ACHN (cell line): ENCODE measurements at regions not wholly inside any gene's neighbourhood (a gene's known extent, or its start where the extent isn't known, plus 50 kb on each side); places are given as distances from the start of the nearest gene placed in this dataset.
"Not testable (repeated sequence)": the region's sequence is repeated elsewhere in the genome, so short reads cannot be mapped to it uniquely, and the experiment has no call there.

Source experiments
- DNase-seq: peaks from one replicate; pipeline ENCODE4 v3.0.0-alpha.2; 2015
- in situ Hi-C: cut with HindIII; loops from 2 replicates; pipeline ENCODE4 v1.10.0; 2017; ENCODE audit warnings: low sequenced_read_pairs, low pct_ligation_motif_present, low pct_unique_long_range_greater_than_20kb

DNA sequence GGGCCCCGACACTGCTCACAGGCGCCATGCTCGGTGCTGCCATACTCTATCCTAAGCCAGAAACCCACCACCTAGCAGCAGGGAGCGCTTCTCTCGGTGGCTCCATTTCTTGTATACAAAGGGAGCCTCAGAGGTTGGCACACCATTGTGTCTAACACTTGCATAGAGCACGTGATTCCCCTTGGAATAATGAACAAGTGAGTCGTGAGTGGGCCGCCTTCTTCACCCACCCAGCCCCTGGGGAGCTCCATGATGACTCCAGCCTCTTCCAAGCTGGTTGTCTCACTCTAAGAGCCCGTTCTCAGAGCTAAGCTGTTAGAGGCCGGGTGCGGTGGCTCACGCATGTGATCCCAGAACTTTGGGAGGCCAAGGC, 82.3 kb upstream of the ZNF469 start:
- in situ Hi-C loops = no loop called here
- DNase-seq = no peak

DNA sequence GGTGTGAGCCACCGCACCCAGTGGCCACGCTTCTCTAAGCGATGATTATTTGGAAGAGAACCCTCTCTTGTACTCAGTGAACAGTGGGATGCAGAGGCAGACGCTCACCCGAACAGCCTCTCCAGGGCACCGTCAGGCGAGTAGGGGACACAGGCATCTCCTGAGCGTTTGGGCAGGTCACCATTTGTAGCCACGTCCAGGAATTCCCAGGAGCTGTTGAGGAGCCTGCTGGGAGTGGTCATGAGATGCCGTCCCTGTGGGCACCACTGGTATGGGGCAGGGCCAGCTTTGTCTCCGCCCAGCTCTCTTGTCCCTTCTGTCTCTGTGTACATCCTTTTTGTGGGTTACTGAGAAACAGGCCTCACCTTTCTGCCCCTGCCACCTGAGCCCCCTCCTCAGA, 81.3 kb upstream of the ZNF469 start:
- DNase-seq = no peak
- in situ Hi-C loops = no loop called here

- in situ Hi-C loops = no loop called here
- DNase-seq = no peak
These were observed 80.9 kb upstream of the ZNF469 start for GRCh38 chr16:88301886-88302285.

- in situ Hi-C loops = no loop called here
- DNase-seq = no peak
These were observed 80.1 kb upstream of the ZNF469 start for GRCh38 chr16:88302666-88303065.

DNA sequence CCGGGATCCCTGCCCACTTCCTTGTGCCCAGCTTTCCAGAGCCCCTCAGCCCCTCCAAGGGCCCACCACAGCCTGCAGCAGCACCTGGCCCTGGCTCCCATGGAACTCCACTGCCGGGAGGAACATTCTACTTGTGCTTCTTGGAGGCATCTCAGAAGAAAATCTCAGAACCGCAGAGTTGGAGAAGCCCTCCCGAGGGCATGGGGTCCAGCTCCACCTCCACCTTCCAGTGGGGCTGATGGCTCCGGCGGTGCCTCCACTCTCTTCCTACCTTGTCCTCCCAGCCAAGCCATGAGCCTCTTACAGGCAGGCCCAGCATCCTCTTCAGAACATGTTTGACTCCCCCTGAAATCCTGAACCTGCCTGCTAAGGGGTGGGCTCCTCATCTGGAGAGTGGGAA, 79.4 kb upstream of the ZNF469 start:
- no peak for DNase-seq
- in situ Hi-C loops = no loop called here

GRCh38 chr16:88303890-88304819, 78.6 kb upstream of the ZNF469 start:
- peak; percentile 18 for DNase-seq
- in situ Hi-C loops = no loop called here

DNA sequence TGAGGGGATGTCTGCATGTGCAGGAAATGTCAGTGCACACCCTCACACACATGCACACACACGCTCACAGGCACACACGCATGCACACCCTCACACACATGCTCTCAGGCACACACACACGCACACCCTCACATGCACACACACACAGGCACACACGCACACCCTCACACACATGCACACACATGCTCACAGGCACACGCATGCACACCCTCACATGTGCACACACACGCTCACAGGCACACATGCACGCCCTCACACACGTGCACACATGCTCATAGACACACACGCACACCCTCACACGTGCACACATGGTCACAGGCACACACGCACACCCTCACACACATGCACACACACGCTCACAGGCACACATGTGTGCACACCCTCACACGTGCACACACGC, 77.6 kb upstream of the ZNF469 start:
- in situ Hi-C loops = no loop called here
- no peak for DNase-seq

GRCh38 chr16:88306411-88306810, 76.3 kb upstream of the ZNF469 start:
- in situ Hi-C loops = no loop called here
- no peak for DNase-seq

GRCh38 chr16:88306860-88307545, 75.8 kb upstream of the ZNF469 start:
- in situ Hi-C loops = no loop called here
- DNase-seq = no peak

GRCh38 chr16:88308441-88309173, 74.2 kb upstream of the ZNF469 start:
- no peak for DNase-seq
- in situ Hi-C loops = no loop called here

DNA sequence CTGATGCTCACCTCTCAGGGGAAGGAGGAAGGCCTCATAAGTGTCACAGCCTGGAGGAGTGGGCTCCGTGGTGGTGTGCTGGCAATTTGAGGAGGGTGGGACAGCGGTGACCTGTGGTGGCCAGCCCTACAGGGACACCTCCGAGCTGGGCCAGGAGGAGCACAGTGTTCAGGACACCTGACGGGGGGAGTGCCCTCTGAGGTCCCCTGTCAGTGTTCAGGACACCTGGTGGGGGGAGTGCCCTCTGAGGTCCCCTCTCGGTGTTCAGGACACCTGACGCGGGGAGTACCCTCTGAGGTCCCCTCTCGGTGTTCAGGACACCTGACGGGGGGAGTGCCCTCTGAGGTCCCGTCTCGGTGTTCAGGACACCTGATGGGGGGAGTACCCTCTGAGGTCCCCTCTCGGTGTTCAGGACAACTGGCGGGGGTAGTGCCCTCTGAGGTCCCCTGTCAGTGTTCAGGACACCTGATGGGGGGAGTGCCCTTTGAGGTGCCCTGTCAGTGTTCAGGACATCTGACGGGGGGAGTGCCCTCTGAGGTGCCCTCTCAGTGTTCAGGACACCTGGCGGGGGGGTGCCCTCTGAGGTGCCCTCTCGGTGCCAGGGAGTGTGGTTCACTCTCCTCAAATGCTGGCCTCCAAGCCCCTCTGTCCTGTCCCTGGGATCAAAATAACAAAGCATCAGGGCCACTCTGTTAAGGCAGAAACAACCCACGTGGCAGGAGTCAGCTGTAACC, 73.4 kb upstream of the ZNF469 start:
- in situ Hi-C loops = no loop called here
- DNase-seq = no peak

DNA sequence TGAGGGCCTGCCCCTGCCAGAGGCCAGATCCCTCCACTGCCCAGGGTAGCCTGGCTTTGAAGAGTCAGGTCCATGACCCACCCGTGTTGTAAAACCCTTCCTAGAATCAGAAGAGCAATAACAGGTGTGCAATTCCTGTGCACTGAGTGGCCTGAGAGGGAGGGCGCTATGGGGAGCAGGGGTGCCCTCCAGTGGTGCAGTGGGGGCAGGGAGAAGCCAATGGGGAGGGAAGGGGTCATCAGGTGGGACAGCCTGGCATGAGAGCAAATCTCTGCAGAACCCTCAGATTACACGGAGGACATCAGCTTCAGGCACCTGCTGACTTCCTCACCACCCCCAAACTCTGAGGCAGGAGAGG, 72.9 kb upstream of the ZNF469 start:
- in situ Hi-C loops = no loop called here
- DNase-seq = no peak

DNA sequence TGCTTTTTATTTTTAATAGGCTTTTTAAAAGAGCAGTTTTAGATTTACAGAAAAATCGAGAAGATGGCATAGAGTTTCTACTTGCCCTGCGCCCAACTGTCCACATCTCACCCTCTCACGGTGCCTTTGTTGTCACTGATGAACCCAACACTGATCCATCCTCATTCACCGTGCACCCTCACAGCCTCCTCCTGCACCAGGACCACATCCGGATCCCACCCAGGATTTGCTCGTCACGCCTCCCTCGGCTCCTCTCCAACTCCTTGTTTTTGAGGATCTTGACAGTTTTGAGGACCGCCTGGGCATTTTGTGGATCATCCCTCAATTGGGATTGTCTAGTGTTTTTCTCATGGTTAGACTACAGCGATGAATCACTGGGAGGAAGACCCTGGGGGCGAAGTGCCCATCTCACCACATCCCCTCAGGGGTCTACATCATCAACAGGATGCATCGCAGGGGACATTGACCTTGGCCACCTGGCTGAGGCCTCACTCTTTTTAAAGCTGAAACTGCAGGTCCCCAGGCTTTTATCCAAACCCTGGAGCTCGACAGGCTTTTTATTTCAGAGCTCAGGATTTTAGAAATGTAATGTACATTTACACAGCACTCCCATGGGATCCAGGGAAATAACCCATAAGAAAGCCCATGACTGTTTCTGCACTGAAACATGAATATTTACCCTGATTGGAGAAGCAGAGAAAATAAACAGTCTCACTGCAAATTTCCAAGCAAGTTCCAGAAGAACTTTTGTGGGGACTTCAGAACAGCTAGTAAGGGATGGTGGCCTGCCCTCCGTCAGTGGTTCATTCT, 71.8 kb upstream of the ZNF469 start:
- in situ Hi-C loops = no loop called here
- no peak for DNase-seq

GRCh38 chr16:88311860-88312259, 70.9 kb upstream of the ZNF469 start:
- in situ Hi-C loops = not testable (repeated sequence)

GRCh38 chr16:88312732-88313131, 70.0 kb upstream of the ZNF469 start:
- no peak for DNase-seq
- in situ Hi-C loops = no loop called here

More at GRCh38 chr16:88311860-88312259, 70.9 kb upstream of the ZNF469 start:
- not testable (repeated sequence) for DNase-seq

DNA sequence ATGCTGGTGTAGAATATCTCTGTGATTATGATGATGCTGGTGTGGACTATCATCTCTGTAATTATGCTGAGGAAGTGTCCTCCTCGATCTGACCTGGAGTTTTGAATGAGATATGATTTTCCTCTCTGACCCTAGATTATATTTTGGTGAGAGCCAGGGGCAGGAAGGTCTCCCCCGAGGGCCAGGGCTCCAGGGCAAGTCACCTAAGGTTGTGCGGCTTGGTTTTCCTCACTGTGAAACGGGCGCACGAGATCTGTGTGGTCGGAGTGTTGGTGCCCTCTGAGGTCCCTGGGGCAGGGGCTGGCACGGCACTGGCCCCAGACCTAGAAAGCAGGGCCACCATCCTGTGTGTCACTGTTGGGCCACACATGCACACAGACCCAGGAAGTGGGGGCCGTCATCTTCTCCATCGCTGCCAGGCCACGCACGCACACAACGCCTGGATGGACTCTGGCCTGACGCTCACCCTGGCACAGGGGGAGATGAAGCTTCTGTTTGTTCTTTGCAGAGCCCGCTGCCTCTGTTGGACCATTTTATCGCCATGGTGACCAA, 67.7 kb upstream of the ZNF469 start:
- no peak for DNase-seq
- in situ Hi-C loops = no loop called here

DNA sequence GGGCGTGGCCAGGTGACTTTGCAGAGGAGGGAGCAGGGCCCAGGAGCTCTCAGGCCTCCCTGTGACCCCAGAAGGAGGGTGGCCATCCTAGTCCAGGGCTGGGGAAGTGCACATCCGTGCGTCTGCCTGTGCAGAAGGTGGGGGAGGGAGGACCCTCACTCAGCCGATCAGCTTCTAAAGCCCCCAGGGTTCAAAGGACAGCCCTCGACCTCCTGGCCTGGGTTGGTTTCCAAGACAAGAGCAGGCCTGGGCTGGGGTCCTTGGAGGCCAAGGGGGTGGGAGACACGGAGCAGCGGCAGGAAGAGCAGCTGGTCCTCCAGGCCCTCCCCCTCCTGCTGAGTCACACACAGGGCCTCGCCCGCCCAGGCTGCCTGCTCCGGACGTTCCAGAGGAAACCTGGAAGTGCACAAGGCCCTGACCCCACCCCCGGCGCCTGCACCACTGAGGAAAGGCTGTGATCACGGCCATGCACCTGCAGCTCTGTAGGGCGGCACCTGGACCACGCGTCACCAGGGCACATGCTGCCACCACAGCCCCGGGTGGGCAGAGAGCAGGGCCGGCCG, 67.1 kb upstream of the ZNF469 start:
- in situ Hi-C loops = no loop called here
- DNase-seq = no peak
